Keratinocyte (primary cell): ENCODE measurements at regions not wholly inside any gene's neighbourhood (a gene's known extent, or its start where the extent isn't known, plus 50 kb on each side); places are given as distances from the start of the nearest gene placed in this dataset.

Source experiments
- EZH2 ChIP-seq: IDR thresholded peaks from one replicate; pipeline ENCODE4 v1.6.1; 2012; ENCODE audit warnings: inconsistent platforms, mild to moderate bottlenecking, low read length, moderate library complexity
- TF ChIP-seq, protein P1 (sequence below), 3 experiments: IDR thresholded peaks in 1 of 3; conservative IDR thresholded peaks in 1 of 3; optimal IDR thresholded peaks in 1 of 3; 2 replicates in 2 of 3; 3 replicates in 1 of 3; pipeline versions ENCODE3 to v1.5.1; 2011; ENCODE audit warnings: low read length in 3 of 3, mild to moderate bottlenecking in 3 of 3, moderate library complexity in 2 of 3, control low read depth in 1 of 3, inconsistent platforms in 1 of 3; ENCODE audit not compliant: insufficient read depth in 2 of 3; ENCODE audit errors: extremely low read depth in 1 of 3

DNA sequence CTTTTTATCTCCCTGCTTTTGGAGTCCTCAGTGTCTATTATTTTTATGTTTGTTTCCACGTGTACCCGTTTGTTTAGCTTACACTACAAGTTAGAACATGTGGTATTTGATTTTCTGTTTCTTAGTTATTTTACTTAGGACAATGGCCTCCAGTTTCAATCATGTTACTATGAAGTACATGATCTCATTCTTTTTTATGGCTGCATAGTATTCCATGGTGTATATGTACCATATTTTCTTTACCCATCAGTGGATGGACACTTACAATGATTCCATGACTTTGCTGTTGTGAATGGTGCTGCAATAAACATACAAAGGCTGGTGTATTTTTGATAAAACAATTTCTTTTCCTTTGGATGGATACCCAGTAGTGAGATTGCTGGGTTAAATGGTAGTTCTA is 269.5 kb downstream of the HS3ST3A1 start:
- TF ChIP-seq, protein P1, sequence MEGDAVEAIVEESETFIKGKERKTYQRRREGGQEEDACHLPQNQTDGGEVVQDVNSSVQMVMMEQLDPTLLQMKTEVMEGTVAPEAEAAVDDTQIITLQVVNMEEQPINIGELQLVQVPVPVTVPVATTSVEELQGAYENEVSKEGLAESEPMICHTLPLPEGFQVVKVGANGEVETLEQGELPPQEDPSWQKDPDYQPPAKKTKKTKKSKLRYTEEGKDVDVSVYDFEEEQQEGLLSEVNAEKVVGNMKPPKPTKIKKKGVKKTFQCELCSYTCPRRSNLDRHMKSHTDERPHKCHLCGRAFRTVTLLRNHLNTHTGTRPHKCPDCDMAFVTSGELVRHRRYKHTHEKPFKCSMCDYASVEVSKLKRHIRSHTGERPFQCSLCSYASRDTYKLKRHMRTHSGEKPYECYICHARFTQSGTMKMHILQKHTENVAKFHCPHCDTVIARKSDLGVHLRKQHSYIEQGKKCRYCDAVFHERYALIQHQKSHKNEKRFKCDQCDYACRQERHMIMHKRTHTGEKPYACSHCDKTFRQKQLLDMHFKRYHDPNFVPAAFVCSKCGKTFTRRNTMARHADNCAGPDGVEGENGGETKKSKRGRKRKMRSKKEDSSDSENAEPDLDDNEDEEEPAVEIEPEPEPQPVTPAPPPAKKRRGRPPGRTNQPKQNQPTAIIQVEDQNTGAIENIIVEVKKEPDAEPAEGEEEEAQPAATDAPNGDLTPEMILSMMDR (optimal IDR thresholded peaks at IDR 0.05 in 1 of 3, IDR thresholded peaks at IDR 0.05 in 1 of 3, conservative IDR thresholded peaks at IDR 0.05 in 1 of 3; ENCODE audit: extremely low read depth in 1 of 3, insufficient read depth in 2 of 3, low read length in 3 of 3), result no peak
- no peak for TF ChIP-seq EZH2
